Upper lobe of left lung (tissue), 6 donors: ENCODE measurements at regions not wholly inside any gene's neighbourhood (a gene's known extent, or its start where the extent isn't known, plus 50 kb on each side); places are given as distances from the start of the nearest gene placed in this dataset.

Experiments
- ATAC-seq, 2 donors: fragments of 200-7000 bp; cut with Tn5 transposase; one replicate each; pipeline ENCODE4 v1.9.1; 2022; ENCODE audit warnings: mild to moderate bottlenecking in 2 of 2, moderate library complexity in 2 of 2; ENCODE audit not compliant: low FRiP score in 2 of 2
- DNase-seq, 2 donors: peaks; one replicate each; pipeline ENCODE4 v3.0.0-alpha.2; 2019 to 2020
- H3K27ac ChIP-seq, 4 donors: fragments of 200-600 bp; sonication (generic); one replicate each; pipeline ENCODE4 v1.5.1; 2016 to 2019
- H3K27me3 ChIP-seq, 4 donors: fragments of 200-600 bp; sonication (generic); one replicate each; pipeline ENCODE4 v1.5.1; 2017 to 2019
- H3K36me3 ChIP-seq, 4 donors: fragments of 200-600 bp; sonication (generic); one replicate each; pipeline ENCODE4 v1.5.1; 2016 to 2019
- H3K4me1 ChIP-seq, 4 donors: fragments of 200-600 bp; sonication (generic); one replicate each; pipeline ENCODE4 v1.5.1; 2018 to 2019
- H3K4me3 ChIP-seq, 4 donors: fragments of 200-600 bp; sonication (generic); one replicate each; pipeline ENCODE4 v1.5.1; 2017 to 2019; ENCODE audit warnings: mild to moderate bottlenecking in 2 of 4, moderate library complexity in 1 of 4
- H3K9me3 ChIP-seq, 4 donors: fragments of 200-600 bp; sonication (generic); one replicate each; pipeline ENCODE4 v1.5.1; 2018 to 2019
- CTCF ChIP-seq, 6 experiments: fragments of 450-650 bp in 4 of 6; fragments of 200-600 bp in 2 of 6; sonication (generic) in 2 of 6; IDR thresholded peaks; one replicate each; pipeline ENCODE4 v1.5.1; 2016 to 2019; ENCODE audit warnings: antibody characterized with exemption in 6 of 6
- EP300 ChIP-seq, 4 donors: sonication (generic); formaldehyde crosslinking; IDR thresholded peaks; one replicate each; pipeline ENCODE4 v1.5.1; 2017; ENCODE audit warnings: antibody characterized with exemption in 4 of 4, control low read depth in 2 of 4
- POLR2A ChIP-seq, 4 donors: fragments of 450-650 bp; IDR thresholded peaks; one replicate each; pipeline ENCODE4 v1.5.1; 2016 to 2017; ENCODE audit warnings: antibody characterized with exemption in 4 of 4, mild to moderate bottlenecking in 2 of 4
- POLR2AphosphoS5 ChIP-seq, 2 donors: sonication (generic); formaldehyde crosslinking; IDR thresholded peaks; one replicate each; pipeline ENCODE4 v1.5.1; 2017; ENCODE audit warnings: antibody characterized with exemption in 2 of 2
- WGBS, 2 donors: methylation state at CpG; one replicate each; pipeline ENCODE4 v1.1.5; 2017 to 2018; 5-methylcytosine and 5-hydroxymethylcytosine counted together
- donor health status: DM: no; HTN: no; CAD: no; lungs with moderate emphysema.
- donor health status: DM: no; HTN: yes; CAD: no; lungs with severe emphysema.

GRCh38 chr14:89639687-89640086 lies 222.7 kb upstream of the FOXN3 start:
- no peaks in the 10 kb centered on the region for H3K27me3 ChIP-seq
- WGBS, 2 donors, result 83 to 88% methylated on average over 1 of the region's 1 CpG

GRCh38 chr14:89638891-89639290 lies 221.9 kb upstream of the FOXN3 start:
- H3K36me3 ChIP-seq, result no peaks in the 10 kb centered on the region
- TF ChIP-seq POLR2AphosphoS5 (IDR thresholded peaks at IDR 0.05) (no peak), EP300 (IDR thresholded peaks at IDR 0.05) (no peak), CTCF (IDR thresholded peaks at IDR 0.05) (no peak), POLR2A (IDR thresholded peaks at IDR 0.05) (no peak)
- no peak for ATAC-seq

More at GRCh38 chr14:89639687-89640086, 222.7 kb upstream of the FOXN3 start:
- no peaks in the 10 kb centered on the region for H3K9me3 ChIP-seq
- TF ChIP-seq CTCF (IDR thresholded peaks at IDR 0.05) (no peak), POLR2AphosphoS5 (IDR thresholded peaks at IDR 0.05) (no peak), EP300 (IDR thresholded peaks at IDR 0.05) (no peak), POLR2A (IDR thresholded peaks at IDR 0.05) (no peak)
- H3K27ac ChIP-seq, result no peak overlapping the region
- H3K4me3 ChIP-seq, result no peak overlapping the region
- DNase-seq (no peak), ATAC-seq (no peak)
- no peaks in the 10 kb centered on the region for H3K4me1 ChIP-seq
- H3K36me3 ChIP-seq, result no peaks in the 10 kb centered on the region

GRCh38 chr14:89637581-89637980 lies 220.5 kb upstream of the FOXN3 start:
- H3K4me1 ChIP-seq, result no peaks in the 10 kb centered on the region
- no peak for DNase-seq
- H3K36me3 ChIP-seq, result no peaks in the 10 kb centered on the region
- H3K4me3 ChIP-seq, result no peak overlapping the region
- WGBS, 2 donors, result 65 to 76% methylated on average over 2 of the region's 2 CpGs
- ATAC-seq, result no peak
- H3K9me3 ChIP-seq, result no peaks in the 10 kb centered on the region
- no peak overlapping the region for H3K27ac ChIP-seq
- TF ChIP-seq POLR2A (IDR thresholded peaks at IDR 0.05), result no peak
- TF ChIP-seq EP300 (IDR thresholded peaks at IDR 0.05), result no peak
- TF ChIP-seq CTCF (IDR thresholded peaks at IDR 0.05), result no peak
- no peak for TF ChIP-seq POLR2AphosphoS5 (IDR thresholded peaks at IDR 0.05)
- no peaks in the 10 kb centered on the region for H3K27me3 ChIP-seq

More at GRCh38 chr14:89638891-89639290, 221.9 kb upstream of the FOXN3 start:
- no peak for DNase-seq
- WGBS, 2 donors, result 72 to 81% methylated on average over 4 of the region's 4 CpGs
- Histone ChIP-seq H3K27ac (no peak overlapping the region), H3K4me1 (no peaks in the 10 kb centered on the region), H3K4me3 (no peak overlapping the region), H3K9me3 (no peaks in the 10 kb centered on the region), H3K27me3 (no peaks in the 10 kb centered on the region)

- TF ChIP-seq EP300 (IDR thresholded peaks at IDR 0.05) (no peak), POLR2AphosphoS5 (IDR thresholded peaks at IDR 0.05) (no peak), CTCF (IDR thresholded peaks at IDR 0.05) (no peak), POLR2A (IDR thresholded peaks at IDR 0.05) (no peak)
- no peaks in the 10 kb centered on the region for H3K4me1 ChIP-seq
- no peak overlapping the region for H3K27ac ChIP-seq
- ATAC-seq (no peak), DNase-seq (no peak)
- no peak overlapping the region for H3K4me3 ChIP-seq
- H3K27me3 ChIP-seq, result no peaks in the 10 kb centered on the region
- whole genome bisulfite sequencing, 2 donors, result 91 to 94% methylated on average over 8 of the region's 8 CpGs
- no peaks in the 10 kb centered on the region for H3K36me3 ChIP-seq
- H3K9me3 ChIP-seq, result no peaks in the 10 kb centered on the region
These were observed 218.6 kb upstream of the FOXN3 start for GRCh38 chr14:89635615-89636014.

GRCh38 chr14:89634037-89634436 lies 217.0 kb upstream of the FOXN3 start:
- Histone ChIP-seq H3K9me3 (no peaks in the 10 kb centered on the region), H3K4me1 (peaks cover 0 to 3% (median 0%) of the 10 kb centered on the region in 4 donors), H3K36me3 (no peaks in the 10 kb centered on the region), H3K27me3 (no peaks in the 10 kb centered on the region), H3K4me3 (no peak overlapping the region), H3K27ac (no peak overlapping the region)
- WGBS, 2 donors, result 83 to 95% methylated on average over 1 of the region's 1 CpG
- no peak for TF ChIP-seq EP300 (IDR thresholded peaks at IDR 0.05)
- TF ChIP-seq POLR2A (IDR thresholded peaks at IDR 0.05), result no peak
- TF ChIP-seq CTCF (IDR thresholded peaks at IDR 0.05), result no peak
- TF ChIP-seq POLR2AphosphoS5 (IDR thresholded peaks at IDR 0.05), result no peak
- DNase-seq (no peak), ATAC-seq (no peak)
